ENCODE measurements at regions not wholly inside any gene's neighbourhood (a gene's known extent, or its start where the extent isn't known, plus 50 kb on each side); places are given as distances from the start of the nearest gene placed in this dataset.

GRCh38 chr5:52661903-52662595 lies 125.7 kb upstream of the ITGA1 start:
- Histone ChIP-seq H3K27me3 (ENCODE audit: control insufficient read depth, insufficient read depth, low read length, poor library complexity, severe bottlenecking) (no peaks in the 10 kb centered on the region), H3K36me3 (ENCODE audit: control insufficient read depth, insufficient read depth, low read length) (no peaks in the 10 kb centered on the region), H3K4me1 (ENCODE audit: control insufficient read depth, insufficient read depth, low read length) (no peaks in the 10 kb centered on the region), H3K27ac (ENCODE audit: insufficient read depth, low read depth, low read length, poor library complexity, severe bottlenecking) (no peak overlapping the region), H3K9me3 (ENCODE audit: control insufficient read depth, low read length) (no peaks in the 10 kb centered on the region), H3K4me3 (ENCODE audit: insufficient read depth, low read depth, low read length) (no peak overlapping the region)
- 38 to 80% methylated on average over 1 to 2 of the region's 2 CpGs for WGBS, 2 experiments

GRCh38 chr5:52665559-52665958 lies 122.2 kb upstream of the ITGA1 start:
- Histone ChIP-seq H3K9me3 (ENCODE audit: control insufficient read depth, low read length) (no peaks in the 10 kb centered on the region), H3K4me3 (ENCODE audit: insufficient read depth, low read depth, low read length) (no peak overlapping the region), H3K36me3 (ENCODE audit: control insufficient read depth, insufficient read depth, low read length) (no peaks in the 10 kb centered on the region), H3K4me1 (ENCODE audit: control insufficient read depth, insufficient read depth, low read length) (no peaks in the 10 kb centered on the region), H3K27me3 (ENCODE audit: control insufficient read depth, insufficient read depth, low read length, poor library complexity, severe bottlenecking) (no peaks in the 10 kb centered on the region), H3K27ac (ENCODE audit: insufficient read depth, low read depth, low read length, poor library complexity, severe bottlenecking) (no peak overlapping the region)
- WGBS, 2 experiments = 81% methylated on average over 2 of the region's 2 CpGs; no CpG with 5 or more reads in 1 of the 2 experiments

- no peaks in the 10 kb centered on the region for H3K36me3 ChIP-seq (ENCODE audit: control insufficient read depth, insufficient read depth, low read length)
- WGBS, 2 experiments = 95 to 97% methylated on average over 3 of the region's 3 CpGs
- no peak overlapping the region for H3K4me3 ChIP-seq (ENCODE audit: insufficient read depth, low read depth, low read length)
These were observed 119.6 kb upstream of the ITGA1 start for GRCh38 chr5:52668139-52668538.

GRCh38 chr5:52668544-52669185 lies 119.1 kb upstream of the ITGA1 start:
- Histone ChIP-seq H3K4me3 (ENCODE audit: insufficient read depth, low read depth, low read length) (no peak overlapping the region), H3K9me3 (ENCODE audit: control insufficient read depth, low read length) (no peaks in the 10 kb centered on the region), H3K27me3 (ENCODE audit: control insufficient read depth, insufficient read depth, low read length, poor library complexity, severe bottlenecking) (no peaks in the 10 kb centered on the region), H3K36me3 (ENCODE audit: control insufficient read depth, insufficient read depth, low read length) (no peaks in the 10 kb centered on the region), H3K27ac (ENCODE audit: insufficient read depth, low read depth, low read length, poor library complexity, severe bottlenecking) (no peak overlapping the region), H3K4me1 (ENCODE audit: control insufficient read depth, insufficient read depth, low read length) (no peaks in the 10 kb centered on the region)
- WGBS, 2 experiments = 91 to 93% methylated on average over 20 of the region's 20 CpGs

More at GRCh38 chr5:52668139-52668538, 119.6 kb upstream of the ITGA1 start:
- Histone ChIP-seq H3K27me3 (ENCODE audit: control insufficient read depth, insufficient read depth, low read length, poor library complexity, severe bottlenecking) (no peaks in the 10 kb centered on the region), H3K9me3 (ENCODE audit: control insufficient read depth, low read length) (no peaks in the 10 kb centered on the region), H3K27ac (ENCODE audit: insufficient read depth, low read depth, low read length, poor library complexity, severe bottlenecking) (no peak overlapping the region), H3K4me1 (ENCODE audit: control insufficient read depth, insufficient read depth, low read length) (no peaks in the 10 kb centered on the region)

- 82 to 100% methylated on average over 1 of the region's 1 CpG for WGBS, 2 experiments
- H3K27me3 ChIP-seq (ENCODE audit: control insufficient read depth, insufficient read depth, low read length, poor library complexity, severe bottlenecking) = no peaks in the 10 kb centered on the region
- H3K36me3 ChIP-seq (ENCODE audit: control insufficient read depth, insufficient read depth, low read length) = no peaks in the 10 kb centered on the region
- H3K4me1 ChIP-seq (ENCODE audit: control insufficient read depth, insufficient read depth, low read length) = no peaks in the 10 kb centered on the region
- H3K9me3 ChIP-seq (ENCODE audit: control insufficient read depth, low read length) = no peaks in the 10 kb centered on the region
- no peak overlapping the region for H3K4me3 ChIP-seq (ENCODE audit: insufficient read depth, low read depth, low read length)
- H3K27ac ChIP-seq (ENCODE audit: insufficient read depth, low read depth, low read length, poor library complexity, severe bottlenecking) = no peak overlapping the region
These were observed 115.3 kb upstream of the ITGA1 start for GRCh38 chr5:52672459-52672858.

GRCh38 chr5:52673495-52673894 lies 114.2 kb upstream of the ITGA1 start:
- Histone ChIP-seq H3K27ac (ENCODE audit: insufficient read depth, low read depth, low read length, poor library complexity, severe bottlenecking) (no peak overlapping the region), H3K36me3 (ENCODE audit: control insufficient read depth, insufficient read depth, low read length) (no peaks in the 10 kb centered on the region), H3K4me3 (ENCODE audit: insufficient read depth, low read depth, low read length) (no peak overlapping the region), H3K27me3 (ENCODE audit: control insufficient read depth, insufficient read depth, low read length, poor library complexity, severe bottlenecking) (no peaks in the 10 kb centered on the region), H3K9me3 (ENCODE audit: control insufficient read depth, low read length) (no peaks in the 10 kb centered on the region), H3K4me1 (ENCODE audit: control insufficient read depth, insufficient read depth, low read length) (no peaks in the 10 kb centered on the region)
- WGBS, 2 experiments = 91 to 92% methylated on average over 3 of the region's 3 CpGs

- WGBS, 2 experiments = 89 to 96% methylated on average over 5 of the region's 5 CpGs
- no peak overlapping the region for H3K27ac ChIP-seq (ENCODE audit: insufficient read depth, low read depth, low read length, poor library complexity, severe bottlenecking)
These were observed 112.7 kb upstream of the ITGA1 start for GRCh38 chr5:52674815-52675545.

GRCh38 chr5:52682492-52682891 lies 105.2 kb upstream of the ITGA1 start:
- H3K4me3 ChIP-seq (ENCODE audit: insufficient read depth, low read depth, low read length) = no peak overlapping the region
- H3K9me3 ChIP-seq (ENCODE audit: control insufficient read depth, low read length) = no peaks in the 10 kb centered on the region
- WGBS, 2 experiments = 65 to 67% methylated on average over 7 of the region's 7 CpGs
- no peaks in the 10 kb centered on the region for H3K27me3 ChIP-seq (ENCODE audit: control insufficient read depth, insufficient read depth, low read length, poor library complexity, severe bottlenecking)
- H3K36me3 ChIP-seq (ENCODE audit: control insufficient read depth, insufficient read depth, low read length) = no peaks in the 10 kb centered on the region
- no peak overlapping the region for H3K27ac ChIP-seq (ENCODE audit: insufficient read depth, low read depth, low read length, poor library complexity, severe bottlenecking)
- H3K4me1 ChIP-seq (ENCODE audit: control insufficient read depth, insufficient read depth, low read length) = no peaks in the 10 kb centered on the region

More at GRCh38 chr5:52674815-52675545, 112.7 kb upstream of the ITGA1 start:
- Histone ChIP-seq H3K9me3 (ENCODE audit: control insufficient read depth, low read length) (no peaks in the 10 kb centered on the region), H3K36me3 (ENCODE audit: control insufficient read depth, insufficient read depth, low read length) (no peaks in the 10 kb centered on the region), H3K4me1 (ENCODE audit: control insufficient read depth, insufficient read depth, low read length) (no peaks in the 10 kb centered on the region), H3K27me3 (ENCODE audit: control insufficient read depth, insufficient read depth, low read length, poor library complexity, severe bottlenecking) (no peaks in the 10 kb centered on the region), H3K4me3 (ENCODE audit: insufficient read depth, low read depth, low read length) (no peak overlapping the region)

GRCh38 chr5:52684051-52684450 lies 103.7 kb upstream of the ITGA1 start:
- 88 to 100% methylated on average over 1 of the region's 1 CpG for WGBS, 2 experiments
- Histone ChIP-seq H3K27me3 (ENCODE audit: control insufficient read depth, insufficient read depth, low read length, poor library complexity, severe bottlenecking) (no peaks in the 10 kb centered on the region), H3K36me3 (ENCODE audit: control insufficient read depth, insufficient read depth, low read length) (no peaks in the 10 kb centered on the region), H3K4me3 (ENCODE audit: insufficient read depth, low read depth, low read length) (no peak overlapping the region), H3K9me3 (ENCODE audit: control insufficient read depth, low read length) (no peaks in the 10 kb centered on the region), H3K27ac (ENCODE audit: insufficient read depth, low read depth, low read length, poor library complexity, severe bottlenecking) (no peak overlapping the region), H3K4me1 (ENCODE audit: control insufficient read depth, insufficient read depth, low read length) (no peaks in the 10 kb centered on the region)

GRCh38 chr5:52685566-52685965 lies 102.2 kb upstream of the ITGA1 start:
- 80 to 81% methylated on average over 1 of the region's 1 CpG for WGBS, 2 experiments
- H3K27ac ChIP-seq (ENCODE audit: insufficient read depth, low read depth, low read length, poor library complexity, severe bottlenecking) = no peak overlapping the region

More at GRCh38 chr5:52685566-52685965, 102.2 kb upstream of the ITGA1 start:
- Histone ChIP-seq H3K9me3 (ENCODE audit: control insufficient read depth, low read length) (no peaks in the 10 kb centered on the region), H3K36me3 (ENCODE audit: control insufficient read depth, insufficient read depth, low read length) (no peaks in the 10 kb centered on the region), H3K4me3 (ENCODE audit: insufficient read depth, low read depth, low read length) (no peak overlapping the region), H3K27me3 (ENCODE audit: control insufficient read depth, insufficient read depth, low read length, poor library complexity, severe bottlenecking) (no peaks in the 10 kb centered on the region), H3K4me1 (ENCODE audit: control insufficient read depth, insufficient read depth, low read length) (no peaks in the 10 kb centered on the region)

Measured in ectodermal cell (in vitro differentiated cells).